Right renal cortex interstitium (tissue), 3 donors: ENCODE measurements at regions not wholly inside any gene's neighbourhood (a gene's known extent, or its start where the extent isn't known, plus 50 kb on each side); places are given as distances from the start of the nearest gene placed in this dataset.
A peak's percentile ranks its signal among the peaks of the same experiment; 100 is the strongest.
"Not testable (repeated sequence)": the region's sequence is repeated elsewhere in the genome, so short reads cannot be mapped to it uniquely, and the experiment has no call there.

ENCODE experiments used
- DNase-seq, 3 donors: peaks; one replicate each; pipeline ENCODE4 v3.0.0-alpha.2; 2013; ENCODE audit warnings: low read depth in 3 of 3, low spot score in 2 of 3

DNA sequence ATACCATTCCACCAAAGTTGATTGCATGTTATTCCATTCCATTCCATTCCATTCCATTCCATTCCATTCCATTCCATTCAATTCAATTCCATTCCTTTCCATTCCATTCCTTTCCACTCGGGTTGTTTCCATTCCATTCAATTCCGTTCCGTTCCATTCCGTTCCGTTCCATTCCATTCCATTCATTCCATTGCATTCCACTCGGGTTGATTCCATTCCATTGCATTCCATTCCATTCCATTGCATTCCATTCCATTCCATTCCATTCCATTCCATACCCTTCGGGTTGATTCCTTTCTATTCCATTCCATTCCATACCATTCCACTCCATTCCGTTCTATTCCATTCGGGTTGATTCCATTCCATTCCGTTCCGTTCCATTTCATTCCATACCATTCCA lies 166.9 kb downstream of the CWH43 start:
- DNase-seq = not testable (repeated sequence)

DNA sequence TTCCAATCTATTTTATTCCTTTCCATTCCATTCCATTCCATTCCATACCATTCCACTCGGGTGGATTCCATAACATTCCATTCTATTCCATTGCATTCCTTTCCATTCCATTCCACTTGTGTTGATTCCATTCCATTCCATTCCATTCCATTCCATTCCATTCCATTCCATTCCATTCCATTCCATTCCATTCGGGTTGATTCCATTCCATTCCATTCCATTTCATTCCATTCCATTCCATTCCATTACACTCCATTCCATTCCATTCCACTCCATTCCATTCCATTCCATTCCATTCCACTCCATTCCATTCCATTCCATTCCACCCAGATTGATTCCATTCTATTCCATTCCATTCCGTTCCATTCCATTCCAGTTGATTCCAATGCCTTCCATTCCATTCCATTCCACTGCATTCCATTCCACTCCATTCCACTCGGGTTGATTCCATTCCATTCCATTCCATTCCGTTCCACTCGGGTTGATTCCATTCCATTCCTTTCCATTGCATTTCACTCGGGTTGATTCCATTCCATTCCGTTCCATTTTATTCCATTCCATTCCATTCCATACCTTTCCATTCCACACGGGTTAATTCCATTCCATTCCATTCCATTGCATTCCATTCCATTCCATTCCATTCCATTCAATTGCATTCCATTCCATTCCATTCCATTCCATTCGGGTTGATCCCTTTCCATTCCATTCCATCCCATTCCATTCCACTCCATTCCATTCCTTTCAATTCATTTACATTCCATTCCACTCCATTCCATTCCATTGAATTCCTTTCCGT lies 168.4 kb downstream of the CWH43 start:
- peak in 2 of 3 donors; percentile 58 to 66 for DNase-seq

DNA sequence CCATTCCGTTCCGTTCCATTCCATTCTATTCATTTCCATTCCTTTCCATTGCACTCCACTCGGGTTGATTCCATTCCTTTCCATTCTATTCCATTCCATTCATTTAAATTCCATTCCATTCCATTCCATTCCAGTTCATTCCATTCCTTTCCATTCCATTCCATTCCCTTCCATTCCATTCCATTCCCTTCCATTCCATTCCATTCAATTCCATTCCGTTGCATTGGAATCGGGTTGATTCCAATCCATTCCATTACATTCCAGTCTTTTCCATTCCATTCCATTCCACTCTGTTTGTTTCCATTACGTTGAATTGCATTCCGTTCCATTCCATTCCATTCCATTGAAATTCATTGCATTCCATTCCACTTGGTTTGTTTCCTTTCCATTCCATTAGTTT lies 169.2 kb downstream of the CWH43 start:
- not testable (repeated sequence) for DNase-seq

DNA sequence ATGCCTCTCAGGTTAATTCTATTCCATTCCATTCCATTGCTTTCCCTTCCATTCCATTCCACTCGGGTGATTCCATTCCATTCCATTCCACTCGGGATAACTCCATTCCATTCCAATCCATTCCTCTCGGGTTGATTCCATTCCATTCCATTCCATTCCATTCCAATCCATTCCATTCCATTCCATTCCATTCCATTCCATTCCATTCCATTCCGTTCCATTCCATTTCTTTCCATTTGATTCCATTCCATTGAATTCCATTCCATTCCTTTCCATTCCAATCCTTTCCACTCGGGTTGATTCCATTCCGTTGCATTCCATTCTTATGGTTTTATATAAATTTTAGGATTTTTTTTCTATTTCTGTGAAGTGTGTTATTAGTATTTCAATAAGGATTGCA lies 170.2 kb downstream of the CWH43 start:
- DNase-seq = not testable (repeated sequence)

DNA sequence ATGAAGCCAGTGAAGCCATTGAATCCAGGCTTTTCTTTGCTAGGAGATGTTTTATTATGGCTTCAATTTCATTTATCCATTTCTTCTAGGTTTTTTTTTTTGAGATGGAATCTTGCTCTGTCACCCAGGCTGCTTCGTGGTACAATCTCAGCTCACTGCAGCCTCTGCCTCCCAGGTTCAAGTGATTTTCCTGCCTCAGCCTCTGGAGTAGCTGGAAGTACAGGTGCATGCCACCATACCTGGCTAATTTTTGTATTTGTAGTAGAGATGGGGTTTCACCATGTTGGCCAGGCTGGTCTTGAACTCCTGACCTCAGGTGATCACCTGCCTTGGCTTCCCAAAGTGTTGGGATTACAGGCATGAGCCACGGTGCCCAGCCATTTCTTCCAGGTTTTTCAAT lies 171.6 kb downstream of the CWH43 start:
- DNase-seq = not testable (repeated sequence)

DNA sequence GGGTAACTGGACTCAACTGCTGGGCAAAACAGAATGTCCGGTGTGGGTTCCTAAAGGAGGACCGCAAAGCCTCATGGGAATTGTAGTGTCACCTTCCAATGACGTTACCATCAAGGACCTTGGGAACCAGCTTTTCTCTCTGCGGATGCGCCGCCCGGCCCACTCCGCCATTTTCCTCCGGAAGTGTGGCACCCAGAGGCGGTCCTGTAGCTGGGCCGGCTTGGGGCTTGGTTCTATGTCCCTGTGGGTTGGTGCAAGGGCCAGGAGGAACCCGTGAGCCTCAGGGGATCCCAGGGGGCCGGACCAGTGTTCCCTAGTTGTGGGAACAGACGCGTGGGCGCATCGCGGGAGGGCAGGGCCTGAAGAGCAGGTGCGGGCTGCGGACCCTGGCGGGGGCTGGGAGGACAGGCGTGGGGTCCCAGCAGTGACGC lies 175.1 kb downstream of the CWH43 start:
- not testable (repeated sequence) for DNase-seq

DNA sequence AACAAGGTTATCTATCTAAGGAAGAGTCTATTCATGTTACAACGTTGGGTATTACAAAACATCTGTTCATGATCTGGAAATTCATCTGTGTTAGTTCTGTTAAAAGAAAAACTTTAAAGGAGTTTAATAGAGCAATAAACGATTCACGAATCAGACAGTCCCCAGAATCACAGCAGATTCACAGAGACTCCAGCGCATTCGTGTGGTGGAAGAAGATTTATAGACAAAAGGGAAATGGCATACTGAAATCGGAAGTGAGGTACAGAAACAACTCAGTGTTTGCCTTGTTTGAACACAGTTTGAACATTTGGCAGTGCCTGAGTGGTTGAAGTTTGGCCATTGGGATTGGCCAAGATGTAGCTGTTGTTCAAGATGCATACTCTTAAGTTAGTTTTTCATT lies 178.8 kb downstream of the CWH43 start:
- not testable (repeated sequence) for DNase-seq

DNA sequence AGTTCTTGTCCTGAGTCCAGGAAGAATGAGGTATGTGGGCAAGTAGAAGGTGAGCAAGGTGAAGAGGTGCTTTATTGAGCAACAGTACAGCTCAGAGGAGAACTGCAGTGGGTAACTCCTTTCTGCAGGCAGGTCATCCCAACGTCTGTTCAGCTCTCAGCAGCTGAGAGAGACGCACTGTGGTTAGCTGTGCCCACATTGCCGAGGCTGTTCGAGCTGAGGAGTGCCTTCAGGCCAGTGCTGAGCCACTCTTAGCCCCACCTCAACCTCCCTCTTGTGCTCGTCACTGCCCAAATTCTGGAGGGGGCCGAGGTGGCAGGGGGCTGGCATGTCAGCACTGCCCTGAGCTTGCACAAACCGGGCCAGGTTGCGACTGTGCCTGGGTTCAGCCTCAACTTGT lies 191.8 kb downstream of the CWH43 start:
- not testable (repeated sequence) for DNase-seq

DNA sequence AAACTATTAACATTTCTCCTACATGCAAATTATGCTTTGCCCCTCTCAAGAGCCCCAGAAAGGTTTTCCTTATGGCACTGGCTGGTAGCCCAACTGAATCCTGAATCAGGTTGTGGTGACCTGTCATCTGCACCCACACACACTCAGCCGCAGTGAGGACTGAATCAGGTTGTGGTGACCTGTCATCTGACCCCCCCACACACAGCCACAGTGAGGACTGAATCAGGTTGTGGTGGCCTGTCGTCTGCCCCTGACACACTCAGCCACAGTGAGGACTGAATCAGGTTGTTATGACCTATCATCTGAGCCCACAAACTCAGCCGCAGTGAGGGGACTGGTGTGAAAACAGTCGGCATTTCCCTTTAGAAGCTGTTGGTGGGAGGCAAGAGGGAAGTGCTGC lies 195.0 kb downstream of the CWH43 start:
- not testable (repeated sequence) for DNase-seq

DNA sequence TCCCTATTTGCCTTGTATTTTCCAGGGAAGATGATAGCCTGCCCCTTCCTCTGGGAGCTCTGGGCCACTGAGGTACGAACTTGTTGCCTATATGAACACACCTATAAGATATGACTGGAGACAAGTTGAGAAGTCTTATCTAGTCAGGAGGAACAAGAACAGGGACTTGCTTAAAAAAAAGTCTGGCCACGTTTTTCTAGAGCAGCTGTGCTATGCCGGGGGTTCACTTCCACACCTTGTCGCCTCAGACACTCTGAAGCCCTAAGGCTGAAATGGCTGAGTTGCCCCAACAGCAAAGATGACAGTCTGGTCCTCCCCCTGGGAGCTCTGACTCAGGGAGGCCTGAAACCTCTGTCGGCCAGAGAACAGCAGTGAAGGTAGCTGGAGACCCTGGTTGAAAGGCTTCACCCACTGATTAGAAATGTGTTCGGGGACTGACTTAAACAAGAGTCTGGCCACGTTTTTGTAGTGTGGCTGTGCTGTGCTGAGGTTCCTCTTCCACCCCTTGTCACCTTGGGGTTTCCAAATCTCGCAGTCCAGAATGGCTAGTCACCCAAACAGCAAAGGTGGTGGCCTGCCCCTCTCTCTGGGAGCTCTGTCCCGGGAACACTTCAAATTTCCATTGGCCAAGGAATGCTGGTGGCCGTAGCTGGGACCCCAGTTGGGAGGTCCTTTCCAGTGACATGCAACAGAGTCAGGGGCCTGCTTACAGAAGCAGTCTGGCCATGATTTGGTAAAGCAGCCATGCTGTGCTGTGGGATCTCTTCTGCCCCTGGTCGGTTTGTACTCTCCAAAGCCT lies 225.5 kb downstream of the CWH43 start:
- DNase-seq = not testable (repeated sequence)

DNA sequence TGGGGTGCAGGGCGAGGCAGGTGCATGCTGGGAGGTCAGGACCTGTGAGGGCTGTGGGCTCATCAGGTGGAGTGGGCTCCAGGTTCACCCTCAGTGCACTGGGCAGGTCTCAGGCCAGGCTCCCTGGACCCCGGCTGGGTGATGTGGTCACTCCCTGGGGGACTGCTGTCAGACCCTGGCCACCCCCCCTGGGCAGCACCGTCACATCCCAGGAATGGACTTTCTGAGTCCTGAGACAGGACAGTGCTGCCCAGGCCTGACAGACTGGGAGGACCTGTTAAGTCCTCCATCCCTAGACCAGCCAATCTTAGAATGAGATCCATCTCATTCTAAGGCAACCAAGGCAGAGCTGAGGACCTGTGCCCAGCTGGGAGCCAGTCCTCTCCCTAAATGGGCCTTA lies 227.2 kb downstream of the CWH43 start:
- DNase-seq = not testable (repeated sequence)

DNA sequence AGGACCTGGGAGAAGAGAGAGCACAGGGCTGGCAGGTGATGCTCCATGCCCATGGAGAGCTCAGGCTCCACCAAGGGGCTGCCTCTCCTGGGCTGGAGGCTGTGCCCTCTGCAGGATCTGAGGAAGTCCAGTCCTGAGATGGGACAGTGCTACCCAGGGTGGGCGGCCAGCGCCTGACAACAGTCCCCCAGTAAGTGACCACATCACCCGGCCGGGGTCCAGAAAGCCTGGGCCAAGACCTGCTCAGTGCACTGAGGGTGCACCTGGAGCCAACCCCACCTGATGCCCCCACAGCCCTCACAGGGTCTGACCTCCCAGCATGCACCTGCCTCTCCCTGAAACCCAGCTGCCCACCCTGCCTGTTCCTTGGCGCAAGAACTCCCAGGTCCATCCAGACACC lies 227.7 kb downstream of the CWH43 start:
- not testable (repeated sequence) for DNase-seq

DNA sequence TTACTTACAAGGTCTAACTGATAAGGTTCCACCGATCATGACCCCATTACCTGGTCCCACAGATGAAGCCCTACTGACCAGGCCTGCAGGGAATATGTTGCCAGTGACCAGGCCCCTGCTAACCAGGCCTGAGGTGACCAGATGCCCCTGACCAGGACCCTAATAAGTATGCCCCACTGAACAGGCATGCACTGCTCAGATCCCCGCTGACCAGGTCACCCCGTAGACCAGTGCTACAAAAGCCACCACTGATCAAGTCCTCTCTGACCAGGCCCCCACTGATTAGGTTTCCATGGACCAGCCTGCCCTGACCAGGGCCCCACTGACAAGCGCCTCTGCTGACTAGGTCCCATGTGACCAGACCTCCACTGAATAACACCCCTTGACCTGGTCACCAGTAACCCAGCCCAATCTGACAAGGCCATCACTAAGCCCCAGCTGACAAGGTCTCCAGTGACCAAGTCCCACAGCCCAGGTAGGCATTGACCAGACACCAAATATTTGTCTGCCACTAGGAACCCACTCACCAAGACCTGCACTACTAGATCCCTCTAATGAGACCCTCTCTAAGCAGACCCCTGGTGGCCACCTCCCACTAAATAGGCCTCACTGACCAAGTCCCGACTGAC lies 228.5 kb downstream of the CWH43 start:
- not testable (repeated sequence) for DNase-seq

DNA sequence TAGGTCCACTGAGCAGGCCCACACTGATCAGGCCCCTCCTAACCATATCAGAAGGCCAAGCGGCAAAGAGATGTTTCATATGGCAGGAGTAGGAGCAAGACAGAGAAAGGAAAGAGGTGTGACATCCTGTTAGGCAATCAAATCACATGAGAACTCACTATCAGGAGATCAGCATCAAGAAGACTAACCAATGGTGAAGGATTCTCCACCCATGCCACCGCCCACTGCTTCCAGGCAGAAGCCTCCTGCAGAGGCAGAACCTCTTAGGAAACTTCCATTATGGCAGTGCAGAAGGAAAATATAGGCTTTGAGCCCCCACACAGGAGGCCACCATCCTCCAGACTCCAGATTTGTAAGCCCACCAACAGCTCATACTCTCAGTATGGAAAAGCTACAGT lies 229.0 kb downstream of the CWH43 start:
- DNase-seq = not testable (repeated sequence)

DNA sequence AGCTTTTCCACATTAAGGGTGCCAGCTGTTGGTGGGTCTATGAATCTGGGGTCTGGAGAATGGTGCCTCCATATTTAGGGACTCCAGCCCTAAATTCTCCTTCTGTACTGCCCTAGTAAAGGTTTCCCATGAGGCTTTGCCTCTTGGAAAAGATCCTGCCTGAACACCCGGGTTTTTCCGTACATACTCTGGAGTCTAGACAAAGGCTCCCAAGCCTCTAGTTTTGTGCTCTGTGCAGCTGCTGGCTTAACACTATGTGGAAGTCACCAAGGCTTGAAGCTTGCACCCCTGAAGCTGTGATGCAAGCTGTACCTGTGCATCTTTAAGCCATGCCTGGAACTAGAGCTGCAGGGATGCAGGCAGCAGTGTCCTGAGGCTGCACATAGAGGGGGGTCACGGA lies 230.5 kb downstream of the CWH43 start:
- DNase-seq = not testable (repeated sequence)

DNA sequence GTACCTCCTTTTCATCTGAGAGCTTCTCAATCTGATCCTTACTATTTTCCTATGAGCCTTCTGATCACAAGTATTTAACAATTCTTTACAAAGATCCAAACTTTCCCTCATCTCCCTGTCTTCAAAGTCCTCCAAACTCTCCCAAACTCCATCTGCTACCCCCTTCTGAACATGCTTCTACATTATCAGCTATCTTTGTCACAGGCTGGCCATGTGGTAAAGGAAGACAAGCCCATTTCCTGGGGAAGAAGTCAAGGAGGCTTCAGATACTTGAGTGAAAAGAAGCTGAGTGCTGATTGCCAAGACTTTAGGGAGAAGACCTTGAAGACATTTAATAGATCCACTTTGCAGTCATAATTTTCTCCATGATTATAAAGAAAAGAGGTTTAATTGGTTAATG lies 231.4 kb downstream of the CWH43 start:
- DNase-seq = no peak

DNA sequence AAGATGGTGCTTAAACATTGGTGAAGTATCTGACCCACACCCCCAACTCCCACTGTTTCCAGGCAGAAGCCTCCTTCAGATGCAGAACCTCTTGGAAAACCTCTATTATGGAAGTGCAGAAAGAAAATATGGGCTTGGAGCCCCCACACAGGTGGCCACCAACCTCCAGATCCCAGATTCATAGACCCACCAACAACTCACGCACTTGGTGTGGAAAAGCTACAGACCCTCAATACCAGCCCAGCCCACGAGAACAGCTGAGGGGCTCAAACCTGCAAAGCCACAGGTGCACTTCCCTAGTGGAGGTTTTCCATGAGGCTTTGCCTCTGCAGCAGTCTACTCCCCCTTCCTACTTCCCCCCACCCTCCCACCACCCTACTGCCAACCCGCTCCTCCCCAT lies 232.0 kb downstream of the CWH43 start:
- not testable (repeated sequence) for DNase-seq

DNA sequence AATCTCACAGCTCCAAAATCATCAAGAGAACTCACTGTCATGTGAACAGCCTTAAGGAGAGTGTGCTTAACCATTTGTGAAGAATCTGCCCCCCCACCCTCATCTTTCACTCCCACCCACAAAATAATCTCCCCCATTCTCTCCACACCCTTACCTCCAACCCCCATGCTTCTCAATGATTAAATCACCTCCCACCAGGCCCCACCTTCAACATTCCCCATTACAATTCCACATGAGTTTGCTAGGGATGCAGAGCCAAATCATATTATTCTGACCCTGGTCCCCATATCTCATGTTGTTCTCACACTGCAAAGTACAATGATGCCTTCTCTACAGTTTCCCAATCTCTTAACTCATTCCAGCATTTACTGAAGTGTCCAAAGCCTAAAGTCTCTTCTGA lies 232.9 kb downstream of the CWH43 start:
- DNase-seq = not testable (repeated sequence)

DNA sequence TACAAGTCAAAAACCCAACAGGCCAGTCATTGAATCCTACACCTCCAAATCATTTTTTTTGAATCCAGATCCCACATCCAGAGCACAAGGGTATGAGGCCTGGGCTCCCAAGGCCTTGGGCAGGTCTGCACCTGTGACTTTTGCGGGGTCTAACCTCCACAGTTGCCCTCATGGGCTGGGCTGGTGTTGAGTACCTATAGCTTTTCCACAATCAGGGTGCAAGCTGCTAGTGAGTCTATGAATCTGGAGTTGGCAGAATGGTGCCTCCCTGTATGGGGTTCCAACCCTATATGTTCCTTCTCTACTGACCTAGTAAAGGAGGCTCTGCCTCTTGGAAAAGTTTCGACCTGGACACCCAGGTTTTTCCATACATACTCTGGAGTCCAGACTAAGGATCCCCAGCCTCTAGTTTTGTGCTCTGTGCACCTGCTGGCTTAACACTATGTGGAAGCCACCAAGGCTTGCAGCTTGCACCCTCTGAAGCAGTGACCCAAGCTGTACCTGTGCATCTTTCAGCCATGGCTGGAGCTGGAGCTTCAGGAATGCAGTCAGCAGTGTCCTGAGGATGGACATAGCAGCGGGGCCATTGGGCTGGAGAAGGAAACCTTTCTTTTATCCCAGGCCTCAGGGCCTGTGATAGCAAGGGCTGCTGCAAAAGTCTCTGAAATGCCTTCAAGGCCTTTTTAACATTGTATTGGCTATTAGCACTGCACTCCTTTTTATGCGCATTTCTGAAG lies 233.6 kb downstream of the CWH43 start:
- not testable (repeated sequence) for DNase-seq

DNA sequence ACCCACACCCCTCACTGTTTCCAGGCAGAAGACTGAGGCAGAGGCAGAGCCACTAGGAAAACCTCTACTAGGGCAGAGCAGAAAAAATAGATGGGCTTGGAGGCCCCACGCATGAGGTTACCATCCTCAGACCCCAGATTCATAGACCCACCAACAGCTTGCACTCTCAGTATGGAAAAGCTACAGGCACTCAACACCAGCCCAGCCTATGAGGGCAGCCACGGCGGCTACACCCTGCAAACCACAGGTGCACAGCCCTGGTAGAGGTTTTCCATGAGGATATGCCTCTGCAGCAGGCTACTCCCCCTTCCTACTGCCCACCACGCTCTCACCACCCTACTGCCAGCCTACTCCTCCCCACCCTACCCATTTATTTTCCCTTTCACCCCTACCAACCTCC lies 235.1 kb downstream of the CWH43 start:
- no peak for DNase-seq

DNA sequence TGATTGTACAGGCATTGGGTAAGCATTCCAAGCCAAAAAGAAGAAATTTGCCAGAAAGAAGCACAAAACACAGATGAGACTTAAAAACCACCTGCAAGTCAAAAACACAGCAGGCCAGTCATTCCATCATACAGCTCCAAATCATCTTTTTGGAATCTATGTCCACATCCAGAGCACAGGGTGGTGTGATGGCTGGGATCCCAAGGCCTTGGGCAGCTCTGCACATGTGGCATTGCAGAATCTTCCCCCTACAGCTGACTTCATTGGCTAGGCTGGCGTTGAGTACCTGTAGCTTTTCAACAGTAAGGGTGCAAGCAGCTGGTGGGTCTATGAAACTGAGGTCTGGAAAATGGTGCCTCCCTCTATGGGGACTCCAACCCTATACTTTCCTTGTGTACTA lies 236.7 kb downstream of the CWH43 start:
- DNase-seq = not testable (repeated sequence)
